NCI-H2171 (cell line): ENCODE measurements at regions not wholly inside any gene's neighbourhood (a gene's known extent, or its start where the extent isn't known, plus 50 kb on each side); places are given as distances from the start of the nearest gene placed in this dataset.
"Not testable (repeated sequence)": the region's sequence is repeated elsewhere in the genome, so short reads cannot be mapped to it uniquely, and the experiment has no call there.

Experiments
- DNase-seq: peaks from one replicate; lab custom pipeline; 2025; lab: John Stamatoyannopoulos, UW

DNA sequence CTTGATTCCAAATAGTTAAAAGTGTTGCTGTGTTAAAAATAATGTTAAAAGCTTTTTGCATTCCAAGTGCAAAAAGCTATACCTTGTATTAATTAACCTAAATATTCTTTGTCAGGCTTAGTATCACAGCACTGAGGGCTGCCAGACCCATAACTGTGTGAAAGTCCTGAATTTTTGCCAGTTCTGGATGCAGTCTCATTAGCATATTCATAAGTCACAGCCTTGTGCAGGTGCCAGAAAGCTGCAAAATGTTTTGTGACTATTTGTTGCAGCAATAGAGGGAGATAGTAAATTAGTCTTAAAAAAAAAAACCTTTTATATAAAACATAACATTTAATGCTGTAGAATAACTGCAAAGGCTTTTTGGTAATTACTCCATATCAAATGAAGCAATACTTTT is 56.6 kb downstream of the SLITRK1 start:
- DNase-seq: no peak

DNA sequence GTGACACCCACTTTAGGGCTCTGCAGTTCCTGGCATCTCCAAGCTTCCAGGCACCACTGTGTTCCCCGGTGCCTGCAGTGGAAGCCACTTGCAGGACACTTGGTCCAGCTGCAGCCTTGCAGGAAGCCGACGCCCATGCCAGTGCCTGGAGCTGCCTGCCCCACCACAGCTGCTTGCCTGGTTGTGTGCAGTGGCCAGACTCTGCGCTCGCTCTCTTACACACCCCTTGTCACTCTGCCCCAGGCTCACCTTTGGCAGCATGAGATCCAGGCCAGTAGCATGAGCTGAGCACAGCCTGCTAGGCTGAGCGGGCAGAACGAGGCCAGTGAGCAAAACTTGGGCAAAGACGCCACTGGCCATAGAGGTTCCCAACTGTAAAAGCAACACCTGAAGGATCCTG is 57.7 kb downstream of the SLITRK1 start:
- no peak for DNase-seq

DNA sequence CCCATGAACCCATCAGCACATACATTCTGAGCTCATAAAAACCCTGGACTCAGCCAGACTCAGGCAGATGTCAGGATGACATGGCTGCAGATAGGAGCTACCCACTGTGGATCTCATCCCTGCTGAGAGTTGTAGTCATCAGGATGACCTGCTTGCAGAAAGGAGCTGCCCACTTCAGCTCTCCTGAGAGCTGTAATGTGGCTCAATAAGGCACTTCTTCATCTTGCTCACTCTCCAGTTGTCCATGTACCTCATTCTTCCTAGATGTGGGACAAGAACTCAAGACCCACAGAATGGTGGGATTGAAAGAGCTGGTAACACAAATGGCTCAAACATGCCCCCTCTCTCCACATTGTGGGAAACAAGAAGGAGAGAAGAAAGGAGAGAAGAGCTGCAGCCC is 58.2 kb downstream of the SLITRK1 start:
- DNase-seq: no peak

DNA sequence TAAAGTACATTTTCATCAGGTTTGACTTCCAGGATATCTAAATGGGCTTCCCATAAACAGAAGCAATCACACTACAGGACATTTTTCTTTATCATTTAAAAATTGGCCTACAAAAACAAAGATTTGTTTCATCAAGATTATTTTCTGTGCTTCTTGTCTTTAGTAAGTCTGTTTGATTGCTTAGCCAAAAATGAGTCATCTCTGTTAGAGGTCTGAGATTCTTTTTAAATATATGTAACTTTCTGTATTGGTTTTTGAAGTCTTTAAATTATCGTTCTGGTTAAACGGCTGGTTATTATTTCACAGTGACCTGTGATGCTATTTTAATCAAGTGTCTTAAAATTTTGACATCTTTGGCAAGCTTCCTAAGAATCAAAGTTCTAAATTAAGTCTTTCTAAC is 62.7 kb downstream of the SLITRK1 start:
- no peak for DNase-seq

DNA sequence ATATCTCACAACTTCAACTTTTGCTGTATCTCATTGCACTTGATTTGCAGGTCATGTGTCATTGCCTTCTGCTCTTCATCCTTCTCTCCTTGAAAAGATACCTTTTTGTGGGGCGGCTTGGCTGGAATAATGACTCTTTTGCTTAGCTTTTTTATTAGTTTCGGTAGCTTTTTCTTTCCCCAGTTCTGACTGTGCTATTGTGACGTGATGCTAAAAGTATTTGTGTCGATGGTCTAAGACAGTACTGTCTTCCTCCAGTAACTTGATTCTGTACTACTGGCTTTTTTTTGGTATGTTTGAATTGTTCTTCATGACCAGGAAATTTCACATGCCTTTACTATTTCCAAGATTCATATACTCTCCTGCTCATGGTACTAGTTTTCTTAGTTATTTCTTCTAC is 63.1 kb downstream of the SLITRK1 start:
- no peak for DNase-seq

DNA sequence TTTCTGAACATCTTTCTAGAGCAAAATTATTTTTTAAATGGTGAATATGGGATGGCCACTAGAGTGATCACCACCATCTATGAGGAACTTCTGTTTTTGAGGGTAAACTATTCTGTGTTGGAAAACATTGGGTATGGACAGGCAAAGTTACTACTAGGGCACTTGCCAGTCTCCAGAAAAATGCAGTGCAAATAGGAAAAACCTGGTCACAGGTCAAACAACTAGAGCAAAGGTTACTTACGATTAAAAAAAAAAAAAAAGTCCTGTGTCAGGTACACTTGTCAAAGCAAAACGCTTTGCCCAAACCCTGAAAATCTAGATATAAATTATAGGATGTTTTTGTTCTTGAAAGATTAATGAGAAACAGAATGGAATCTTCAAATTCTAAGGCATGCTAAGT is 66.2 kb downstream of the SLITRK1 start:
- DNase-seq: no peak

DNA sequence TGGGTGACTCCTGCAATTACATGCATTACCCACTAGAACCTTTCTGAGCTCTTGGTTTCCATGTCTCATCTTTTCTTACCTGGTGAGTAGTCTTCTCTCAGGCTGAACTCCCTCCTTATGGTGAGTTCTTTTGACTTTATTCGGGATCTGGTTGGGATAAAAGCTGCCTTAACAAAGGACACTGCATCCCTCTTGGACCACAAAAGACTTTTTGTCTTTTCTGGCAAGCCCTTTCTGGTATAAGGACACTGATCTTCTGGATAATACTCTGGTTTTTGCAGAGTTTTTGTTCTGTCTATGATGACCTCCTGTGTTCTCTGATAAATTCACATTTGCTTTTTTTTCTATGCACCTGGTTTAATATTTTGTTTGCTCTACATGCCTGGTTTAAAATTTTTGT is 66.7 kb downstream of the SLITRK1 start:
- no peak for DNase-seq

DNA sequence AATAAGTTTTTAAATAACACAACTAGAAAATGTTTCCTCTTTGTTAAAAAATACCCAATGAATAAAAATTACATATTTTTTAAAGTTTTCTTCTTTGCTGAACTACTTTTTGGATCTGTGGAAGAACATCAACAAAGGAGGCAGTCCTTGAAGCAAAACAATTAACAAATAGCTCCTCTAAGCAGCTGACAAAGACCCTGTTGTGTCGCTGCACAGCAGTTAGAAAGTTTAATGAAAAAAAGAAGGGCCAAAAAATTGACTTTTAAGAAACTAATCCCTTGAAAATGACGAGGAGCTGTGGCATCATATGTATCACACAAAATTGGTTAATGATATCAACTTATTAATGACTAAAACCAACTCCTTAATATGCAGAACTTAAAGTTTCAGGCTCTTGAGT is 72.1 kb downstream of the SLITRK1 start:
- DNase-seq: no peak

DNA sequence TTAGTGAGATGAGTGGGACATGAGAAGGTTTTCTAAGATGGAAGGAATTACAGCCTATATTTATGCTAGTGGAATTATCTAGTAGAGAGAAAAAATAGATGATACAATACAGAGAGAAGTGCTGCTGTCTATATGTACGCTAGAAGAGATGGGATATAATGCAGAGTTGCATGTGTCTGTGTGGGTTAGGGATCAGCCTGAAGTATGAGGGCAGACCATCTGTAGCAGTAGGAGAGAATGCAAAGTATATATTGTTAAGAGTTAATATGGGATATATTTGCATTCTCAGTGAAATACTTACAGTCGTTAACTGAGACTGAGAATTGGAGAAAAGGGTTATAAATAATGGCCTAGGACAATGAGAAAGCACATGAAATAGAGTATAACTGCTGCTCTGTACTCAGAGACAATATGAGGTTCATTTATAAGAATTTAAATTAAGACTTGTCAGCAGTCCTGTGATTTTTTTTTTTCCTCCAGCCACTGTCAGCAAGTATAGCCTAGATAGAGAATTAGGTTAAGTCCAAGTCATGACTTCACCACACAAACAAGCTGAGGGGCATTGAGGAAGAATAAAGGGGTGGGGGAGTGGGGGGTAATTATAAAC is 77.8 kb downstream of the SLITRK1 start:
- no peak for DNase-seq

DNA sequence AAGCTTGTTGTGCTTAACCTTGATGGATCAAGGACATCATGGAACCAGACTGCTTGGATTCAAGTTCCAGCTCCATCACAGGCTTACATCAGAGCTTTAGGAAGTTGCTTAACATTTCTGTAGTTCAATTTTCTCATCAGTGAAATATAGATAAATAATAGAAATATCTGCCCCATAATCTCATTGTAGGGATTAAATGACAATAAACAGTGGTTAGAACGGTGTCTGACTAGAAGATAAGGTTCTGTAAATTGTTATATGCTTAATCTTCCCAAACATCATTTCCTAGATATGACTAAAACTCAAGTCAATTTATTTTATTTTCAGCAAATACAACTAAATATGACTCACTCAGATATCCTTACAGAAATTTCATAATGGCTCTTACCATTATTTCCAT is 83.5 kb downstream of the SLITRK1 start:
- no peak for DNase-seq

DNA sequence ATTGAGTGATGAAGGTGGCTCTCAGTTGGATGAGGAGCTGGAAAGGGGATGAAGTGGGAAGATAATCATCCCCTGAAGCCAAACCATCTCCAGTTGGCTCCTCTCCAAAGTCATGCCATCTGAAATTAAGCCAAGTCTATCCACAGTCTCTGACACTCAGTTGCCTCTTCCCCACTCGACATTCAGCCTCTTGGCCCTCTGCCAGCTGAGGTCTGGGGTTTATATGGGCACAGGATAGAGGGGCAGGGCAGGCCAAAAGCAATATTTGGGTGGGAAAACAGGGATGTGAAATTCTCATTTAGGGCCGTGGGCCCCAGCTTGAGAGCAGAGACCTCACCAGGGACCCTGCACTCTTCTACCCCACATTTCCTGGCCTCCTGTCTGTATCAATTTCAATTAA is 85.9 kb downstream of the SLITRK1 start:
- no peak for DNase-seq

DNA sequence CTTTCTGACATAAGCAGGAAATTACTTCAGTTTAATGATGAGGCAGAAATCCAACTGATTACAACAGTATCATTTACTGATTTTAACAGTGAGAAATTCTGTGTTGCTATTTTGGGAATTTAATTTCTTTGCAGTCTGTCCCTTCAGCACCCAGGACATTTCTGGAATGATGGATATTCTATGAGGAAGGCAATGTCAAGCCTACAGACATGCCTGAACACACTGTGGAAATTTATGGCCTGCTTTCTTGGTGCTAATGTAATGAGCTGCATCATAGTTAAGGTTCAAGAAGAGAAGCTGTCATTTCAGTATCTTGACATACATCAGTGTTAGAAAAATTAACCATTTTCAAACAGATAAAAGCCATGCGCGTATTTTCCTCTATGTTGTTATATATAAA is 87.7 kb downstream of the SLITRK1 start:
- no peak for DNase-seq

DNA sequence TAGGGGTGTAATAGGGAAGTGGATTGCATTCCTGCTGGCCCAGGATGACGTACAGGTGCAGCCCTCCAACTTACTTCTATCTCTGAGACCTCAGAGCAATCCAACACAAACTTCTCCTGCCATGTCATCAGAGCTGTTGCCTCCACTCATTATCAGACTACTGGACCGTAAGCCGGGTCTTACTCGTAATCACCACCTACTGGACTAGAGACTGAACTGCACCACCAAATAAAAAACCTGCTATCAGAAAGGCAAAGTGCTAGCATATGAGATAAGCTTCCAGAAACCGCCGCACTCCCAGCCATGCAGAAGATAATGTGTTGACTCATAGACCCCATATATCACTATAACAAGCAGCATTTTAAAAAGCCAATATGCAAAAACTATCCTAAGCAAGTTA is 102.0 kb downstream of the SLITRK1 start:
- no peak for DNase-seq

DNA sequence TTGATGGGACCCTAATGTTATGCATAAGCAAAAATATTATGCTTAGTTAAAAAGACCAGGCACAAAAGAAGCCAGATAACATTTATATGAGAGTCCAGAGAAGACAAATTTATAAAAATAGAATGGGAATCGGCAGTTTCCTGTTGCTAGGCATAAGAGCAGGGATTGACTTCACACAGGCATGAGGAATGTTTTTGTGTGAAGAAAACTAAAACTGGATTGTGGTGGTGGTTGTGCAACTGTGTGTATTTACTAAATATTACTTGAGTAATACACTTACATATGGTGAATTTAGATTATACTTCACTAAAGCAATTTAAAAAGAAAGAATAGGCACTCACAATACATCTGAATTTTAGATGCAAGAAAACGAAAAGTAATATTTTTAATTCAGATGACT is 108.3 kb downstream of the SLITRK1 start:
- DNase-seq: no peak

DNA sequence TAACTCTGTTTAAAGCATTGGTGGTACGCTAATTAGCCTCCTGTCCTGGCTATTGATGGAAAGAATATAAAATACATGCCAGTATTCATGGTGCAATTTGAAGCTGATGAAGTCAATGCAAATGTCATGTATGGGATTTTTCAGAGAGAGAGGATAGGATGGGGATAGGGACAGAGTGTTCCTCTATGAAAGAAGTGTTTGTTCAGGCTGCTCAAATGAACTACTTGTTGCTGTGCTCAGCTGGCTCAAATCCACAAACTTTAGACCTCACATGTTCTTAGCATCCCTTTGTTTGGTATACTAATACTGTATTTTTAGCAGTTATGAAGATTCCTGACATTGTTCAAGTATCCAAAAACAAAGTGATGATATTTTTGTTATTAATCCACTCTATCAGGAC is 116.5 kb downstream of the SLITRK1 start:
- no peak for DNase-seq

DNA sequence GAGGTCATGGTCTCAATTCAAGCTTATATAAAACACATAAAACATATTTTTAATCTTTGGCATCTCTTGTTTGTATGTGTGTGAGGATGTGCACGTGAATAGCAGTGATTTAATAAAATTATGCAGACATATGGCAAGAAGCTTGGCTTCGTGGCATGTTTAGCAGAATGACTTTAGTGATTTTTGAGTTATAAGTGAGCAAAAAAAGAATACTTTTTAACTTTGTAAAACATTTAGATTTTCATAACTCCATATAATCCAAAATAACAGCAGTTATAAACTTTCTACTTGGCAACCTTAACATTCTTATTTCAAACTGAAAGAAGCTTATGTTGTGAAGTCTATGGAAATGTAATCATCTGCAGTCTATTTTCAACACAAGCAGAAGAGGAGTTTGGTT is 120.6 kb downstream of the SLITRK1 start:
- no peak for DNase-seq

DNA sequence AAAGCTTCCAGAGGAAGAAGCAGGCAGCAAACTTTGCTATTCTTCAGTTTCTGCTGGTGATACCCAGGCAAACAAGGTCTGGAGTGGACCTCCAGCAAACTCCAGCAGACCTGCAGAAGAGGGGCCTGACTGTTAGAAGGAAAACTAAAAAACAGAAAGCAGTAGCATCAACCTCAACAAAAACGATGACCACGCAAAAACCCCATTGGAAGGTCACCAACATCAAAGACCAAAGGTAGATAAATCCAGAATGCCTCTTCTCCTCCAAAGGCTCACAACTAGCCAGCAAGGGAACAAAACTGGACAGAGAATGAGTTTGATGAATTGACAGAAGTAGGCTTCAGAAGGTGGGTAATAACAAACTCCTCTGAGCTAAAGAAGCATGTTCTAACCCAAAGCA is 127.1 kb downstream of the SLITRK1 start:
- not testable (repeated sequence) for DNase-seq

DNA sequence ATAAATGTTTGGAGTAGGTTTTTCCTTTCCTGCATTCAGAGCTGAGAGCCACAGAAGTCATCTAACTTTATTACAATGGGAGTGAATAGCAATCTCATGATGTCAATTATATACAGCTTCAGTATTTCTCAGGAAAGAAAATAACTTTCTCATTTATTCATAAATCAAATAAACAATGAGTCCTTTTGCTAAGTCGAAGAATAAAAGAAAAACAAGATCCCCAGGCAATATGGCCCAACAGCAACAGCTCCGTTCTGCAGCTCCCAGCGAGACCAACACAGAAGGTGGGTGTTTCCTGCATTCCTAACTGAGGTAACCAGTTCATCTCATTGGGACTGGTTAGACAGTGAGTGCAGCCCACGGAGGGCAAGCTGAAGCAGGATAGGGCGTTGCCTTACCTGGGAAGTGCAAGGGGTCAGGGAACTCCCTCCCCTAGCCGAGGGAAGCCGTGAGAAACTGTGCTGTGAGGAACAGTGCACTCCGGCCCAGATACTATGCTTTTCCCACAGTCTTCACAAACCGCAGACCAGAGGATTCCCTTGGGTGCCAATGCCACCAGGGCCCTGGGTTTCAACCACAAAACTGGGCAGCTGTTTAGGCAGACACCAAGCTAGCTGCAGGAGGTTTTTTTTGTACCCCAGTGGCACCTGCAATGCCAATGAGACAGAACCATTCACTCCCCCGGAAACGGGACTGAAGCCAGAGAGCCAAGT is 128.2 kb downstream of the SLITRK1 start:
- DNase-seq: no peak

DNA sequence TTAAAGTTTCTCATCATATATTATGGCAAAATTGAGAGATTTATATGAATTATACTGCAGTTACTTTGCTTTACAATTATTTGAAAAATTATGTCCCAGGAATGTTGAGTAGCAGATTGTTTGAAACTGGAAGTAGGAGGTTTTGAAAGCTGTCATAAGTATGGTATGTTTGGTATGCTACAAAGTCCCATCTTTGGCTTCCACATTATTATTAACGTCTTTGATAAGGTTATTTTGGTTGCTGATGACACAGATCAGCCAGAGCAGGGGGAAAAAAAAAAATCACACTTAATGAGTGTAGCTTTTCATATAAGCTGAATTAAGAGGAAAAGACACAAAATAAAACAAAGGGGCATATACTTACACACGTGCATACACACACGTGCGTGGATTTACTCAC is 130.1 kb downstream of the SLITRK1 start:
- no peak for DNase-seq

DNA sequence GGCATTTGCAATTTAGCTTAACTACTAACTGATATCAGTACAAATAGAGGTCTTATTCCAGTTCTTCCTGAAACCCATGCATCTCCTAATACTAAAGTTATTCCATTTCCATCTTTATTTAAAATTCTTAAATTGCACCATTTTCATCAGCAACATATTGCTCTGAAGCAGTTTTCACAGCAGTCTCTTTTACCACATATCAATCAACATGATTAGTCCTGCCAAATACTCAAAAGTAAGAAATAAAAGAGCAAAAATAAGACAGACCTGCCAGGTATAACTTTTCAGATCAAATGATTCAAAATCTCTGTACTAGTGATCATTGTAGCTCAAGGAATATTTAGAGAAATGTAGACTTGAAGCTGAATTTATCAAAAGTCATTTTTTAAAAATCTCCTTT is 141.7 kb downstream of the SLITRK1 start:
- DNase-seq: no peak

DNA sequence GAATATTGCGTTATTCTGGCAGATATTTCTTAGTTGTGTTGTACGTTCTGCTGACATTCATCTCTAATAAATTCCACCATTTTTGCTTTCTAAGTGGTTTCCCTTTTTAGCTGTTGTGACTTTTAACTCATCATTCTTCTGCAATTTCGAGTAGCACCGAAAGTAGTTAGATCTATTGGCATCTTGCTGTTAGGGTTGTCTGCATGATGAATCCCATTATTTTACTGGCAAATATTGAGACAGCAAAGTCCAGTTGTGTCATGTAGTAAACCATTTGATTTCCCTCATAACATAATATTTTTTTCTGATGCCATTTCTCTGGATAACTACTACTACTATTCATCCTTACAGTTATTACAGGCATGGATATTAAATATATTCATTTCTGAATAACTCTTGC is 143.9 kb downstream of the SLITRK1 start:
- DNase-seq: no peak

DNA sequence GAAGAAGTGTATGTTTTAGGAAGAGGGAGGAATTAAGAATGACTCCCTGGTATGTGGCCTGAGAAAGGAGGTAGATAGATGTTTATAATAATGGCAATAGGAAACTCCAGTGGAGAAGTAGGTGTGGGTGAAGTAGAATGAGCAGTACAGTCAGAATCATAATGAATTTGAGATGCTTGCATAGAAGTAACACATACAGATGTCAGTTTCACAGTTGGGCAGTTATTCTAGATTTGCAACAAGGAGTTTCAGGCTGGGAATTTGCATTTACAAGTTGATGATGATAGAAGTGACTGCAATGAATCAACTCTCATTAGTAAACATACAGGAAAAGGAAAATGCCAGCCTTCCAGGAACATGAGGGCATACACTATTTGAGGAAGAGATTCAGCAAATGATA is 149.0 kb downstream of the SLITRK1 start:
- no peak for DNase-seq

DNA sequence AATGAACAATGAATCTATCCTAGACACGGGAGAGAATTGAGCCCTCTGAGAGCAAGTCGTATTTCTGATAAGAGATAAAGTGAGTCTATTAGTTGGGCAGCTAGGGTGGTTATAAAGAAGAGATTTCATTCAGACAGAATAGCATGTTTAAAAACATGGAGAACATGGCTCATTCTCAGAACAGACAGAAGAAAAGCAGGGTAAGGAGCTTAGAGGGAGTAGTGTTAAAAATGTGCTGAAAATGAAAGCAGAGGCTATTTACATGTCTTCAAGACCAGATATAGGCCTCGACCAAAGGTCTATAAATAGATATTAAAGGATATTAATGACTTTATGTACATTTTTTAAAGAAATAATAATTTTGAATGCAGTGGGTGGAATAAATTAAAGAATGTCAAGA is 149.5 kb downstream of the SLITRK1 start:
- DNase-seq: no peak

DNA sequence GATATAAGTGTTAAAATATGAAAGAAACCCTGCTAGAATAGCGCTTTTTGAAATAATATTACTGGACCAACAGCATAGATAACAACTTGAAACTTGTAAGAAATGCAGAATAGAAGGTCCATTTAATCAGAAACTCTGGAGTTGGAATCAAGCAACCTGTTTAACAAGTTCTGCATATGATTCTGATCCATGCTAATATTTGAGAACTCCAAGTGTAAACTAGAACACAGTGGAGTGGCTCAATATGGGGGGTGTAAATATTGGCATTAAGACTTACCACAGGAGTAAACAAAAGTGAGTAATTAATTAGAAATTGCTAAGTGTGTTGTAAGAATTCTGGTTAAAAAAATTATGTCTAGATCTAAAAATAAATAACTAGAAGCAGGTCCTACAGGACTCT is 151.2 kb downstream of the SLITRK1 start:
- DNase-seq: no peak
